ENCODE measurements at regions not wholly inside any gene's neighbourhood (a gene's known extent, or its start where the extent isn't known, plus 50 kb on each side); places are given as distances from the start of the nearest gene placed in this dataset.
A peak's percentile ranks its signal among the peaks of the same experiment; 100 is the strongest.

GRCh38 chr16:51389881-51390280, 238.8 kb upstream of the SALL1 start:
- 30 to 81% methylated on average over 1 of the region's 1 CpG for WGBS, 2 donors
- TF ChIP-seq CTCF (IDR thresholded peaks at IDR 0.05; ENCODE audit: control extremely low read depth, extremely low read depth): no peak
- Histone ChIP-seq H3K4me3 (no peak overlapping the region), H3K9ac (ENCODE audit: insufficient read depth in 1 of 2, low read length in 2 of 2) (no peak overlapping the region), H3K27me3 (ENCODE audit: control insufficient read depth in 3 of 3, insufficient read depth in 3 of 3, low read length in 2 of 3) (peaks cover 0 to 4% (median 3%) of the 10 kb centered on the region in 3 donors), H3K27ac (ENCODE audit: low read depth in 1 of 2, low read length in 1 of 2) (no peak overlapping the region), H3K4me1 (ENCODE audit: control insufficient read depth in 5 of 5, insufficient read depth in 5 of 5, low read length in 5 of 5) (no peaks in the 10 kb centered on the region), H3K9me3 (ENCODE audit: control insufficient read depth in 4 of 4, insufficient read depth in 3 of 4, low read length in 3 of 4) (peaks cover 0 to 10% (median 2%) of the 10 kb centered on the region in 4 donors), H3K36me3 (ENCODE audit: control insufficient read depth in 4 of 4, insufficient read depth in 4 of 4, low read length in 4 of 4) (no peaks in the 10 kb centered on the region)
- ATAC-seq (ENCODE audit: insufficient read depth, low FRiP score) (no peak), DNase-seq (no peak)

GRCh38 chr16:51388516-51388951, 237.5 kb upstream of the SALL1 start:
- TF ChIP-seq CTCF (IDR thresholded peaks at IDR 0.05; ENCODE audit: control extremely low read depth, extremely low read depth): no peak
- Histone ChIP-seq H3K9me3 (ENCODE audit: control insufficient read depth in 4 of 4, insufficient read depth in 3 of 4, low read length in 3 of 4) (peaks cover 0 to 10% (median 2%) of the 10 kb centered on the region in 4 donors), H3K9ac (ENCODE audit: insufficient read depth in 1 of 2, low read length in 2 of 2) (no peak overlapping the region), H3K4me1 (ENCODE audit: control insufficient read depth in 5 of 5, insufficient read depth in 5 of 5, low read length in 5 of 5) (no peaks in the 10 kb centered on the region), H3K27ac (ENCODE audit: low read depth in 1 of 2, low read length in 1 of 2) (no peak overlapping the region), H3K36me3 (ENCODE audit: control insufficient read depth in 4 of 4, insufficient read depth in 4 of 4, low read length in 4 of 4) (no peaks in the 10 kb centered on the region), H3K4me3 (no peak overlapping the region), H3K27me3 (ENCODE audit: control insufficient read depth in 3 of 3, insufficient read depth in 3 of 3, low read length in 2 of 3) (peaks cover 0 to 4% (median 3%) of the 10 kb centered on the region in 3 donors)
- 73 to 77% methylated on average over 6 of the region's 6 CpGs for WGBS, 2 donors
- ATAC-seq (ENCODE audit: insufficient read depth, low FRiP score): no peak
- DNase-seq: no peak

- ATAC-seq (ENCODE audit: insufficient read depth, low FRiP score): no peak
- no peak for TF ChIP-seq CTCF (IDR thresholded peaks at IDR 0.05; ENCODE audit: control extremely low read depth, extremely low read depth)
- H3K4me3 ChIP-seq: no peak overlapping the region
- DNase-seq: peak in 2 of 3 donors; percentile 4 to 32
- peaks cover 0 to 4% (median under 1%) of the 10 kb centered on the region in 4 donors for H3K9me3 ChIP-seq (ENCODE audit: control insufficient read depth in 4 of 4, insufficient read depth in 3 of 4, low read length in 3 of 4)
- H3K9ac ChIP-seq (ENCODE audit: insufficient read depth in 1 of 2, low read length in 2 of 2): no peak overlapping the region
- no peaks in the 10 kb centered on the region for H3K27me3 ChIP-seq (ENCODE audit: control insufficient read depth in 3 of 3, insufficient read depth in 3 of 3, low read length in 2 of 3)
- no peaks in the 10 kb centered on the region for H3K4me1 ChIP-seq (ENCODE audit: control insufficient read depth in 5 of 5, insufficient read depth in 5 of 5, low read length in 5 of 5)
- no peaks in the 10 kb centered on the region for H3K36me3 ChIP-seq (ENCODE audit: control insufficient read depth in 4 of 4, insufficient read depth in 4 of 4, low read length in 4 of 4)
- no peak overlapping the region for H3K27ac ChIP-seq (ENCODE audit: low read depth in 1 of 2, low read length in 1 of 2)
- WGBS, 2 donors: 33 to 50% methylated on average over 3 of the region's 3 CpGs
These were observed 232.8 kb upstream of the SALL1 start for GRCh38 chr16:51383909-51384308.

- TF ChIP-seq CTCF (IDR thresholded peaks at IDR 0.05; ENCODE audit: control extremely low read depth, extremely low read depth): no peak
- Histone ChIP-seq H3K27ac (ENCODE audit: low read depth in 1 of 2, low read length in 1 of 2) (no peak overlapping the region), H3K27me3 (ENCODE audit: control insufficient read depth in 3 of 3, insufficient read depth in 3 of 3, low read length in 2 of 3) (no peaks in the 10 kb centered on the region), H3K9me3 (ENCODE audit: control insufficient read depth in 4 of 4, insufficient read depth in 3 of 4, low read length in 3 of 4) (no peaks in the 10 kb centered on the region), H3K36me3 (ENCODE audit: control insufficient read depth in 4 of 4, insufficient read depth in 4 of 4, low read length in 4 of 4) (no peaks in the 10 kb centered on the region), H3K4me1 (ENCODE audit: control insufficient read depth in 5 of 5, insufficient read depth in 5 of 5, low read length in 5 of 5) (no peaks in the 10 kb centered on the region), H3K4me3 (no peak overlapping the region), H3K9ac (ENCODE audit: insufficient read depth in 1 of 2, low read length in 2 of 2) (no peak overlapping the region)
- 65 to 97% methylated on average over 1 of the region's 1 CpG for WGBS, 2 donors
- ATAC-seq (ENCODE audit: insufficient read depth, low FRiP score): no peak
- no peak for DNase-seq
These were observed 231.9 kb upstream of the SALL1 start for GRCh38 chr16:51382940-51383339.

Data from lung (tissue), 11 donors.